BE2C (cell line): ENCODE measurements at regions not wholly inside any gene's neighbourhood (a gene's known extent, or its start where the extent isn't known, plus 50 kb on each side); places are given as distances from the start of the nearest gene placed in this dataset.

Source experiments
- DNase-seq: peaks from one replicate; pipeline ENCODE4 v3.0.0-alpha.2; 2020
- H3K27me3 ChIP-seq: fragments of 250-450 bp; sonication (Bioruptor Pico); 2 replicates; pipeline ENCODE4 v1.5.1; 2020; ENCODE audit warnings: mild to moderate bottlenecking
- H3K36me3 ChIP-seq: fragments of 250-450 bp; sonication (Bioruptor Pico); 2 replicates; pipeline ENCODE4 v1.5.1; 2020; ENCODE audit warnings: mild to moderate bottlenecking
- H3K4me1 ChIP-seq: fragments of 250-450 bp; sonication (Bioruptor Pico); 2 replicates; pipeline ENCODE4 v1.5.1; 2020
- H3K4me3 ChIP-seq: 2 replicates; pipeline ENCODE4 v1.5.1; 2011; ENCODE audit warnings: low read depth, low read length
- H3K9me3 ChIP-seq: fragments of 250-450 bp; sonication (Bioruptor Pico); 2 replicates; pipeline ENCODE4 v1.5.1; 2020
- TF ChIP-seq, protein P1 (sequence below): IDR thresholded peaks from 2 replicates; pipeline ENCODE4 v1.5.1; 2012; ENCODE audit warnings: mild to moderate bottlenecking, low read depth, low read length

- Histone ChIP-seq H3K4me3 (no peak overlapping the region), H3K27me3 (no peaks in the 10 kb centered on the region; the same call in 1 of the 2 replicates), H3K4me1 (no peaks in the 10 kb centered on the region), H3K36me3 (no peaks in the 10 kb centered on the region), H3K9me3 (no peaks in the 10 kb centered on the region)
- TF ChIP-seq, protein P1, sequence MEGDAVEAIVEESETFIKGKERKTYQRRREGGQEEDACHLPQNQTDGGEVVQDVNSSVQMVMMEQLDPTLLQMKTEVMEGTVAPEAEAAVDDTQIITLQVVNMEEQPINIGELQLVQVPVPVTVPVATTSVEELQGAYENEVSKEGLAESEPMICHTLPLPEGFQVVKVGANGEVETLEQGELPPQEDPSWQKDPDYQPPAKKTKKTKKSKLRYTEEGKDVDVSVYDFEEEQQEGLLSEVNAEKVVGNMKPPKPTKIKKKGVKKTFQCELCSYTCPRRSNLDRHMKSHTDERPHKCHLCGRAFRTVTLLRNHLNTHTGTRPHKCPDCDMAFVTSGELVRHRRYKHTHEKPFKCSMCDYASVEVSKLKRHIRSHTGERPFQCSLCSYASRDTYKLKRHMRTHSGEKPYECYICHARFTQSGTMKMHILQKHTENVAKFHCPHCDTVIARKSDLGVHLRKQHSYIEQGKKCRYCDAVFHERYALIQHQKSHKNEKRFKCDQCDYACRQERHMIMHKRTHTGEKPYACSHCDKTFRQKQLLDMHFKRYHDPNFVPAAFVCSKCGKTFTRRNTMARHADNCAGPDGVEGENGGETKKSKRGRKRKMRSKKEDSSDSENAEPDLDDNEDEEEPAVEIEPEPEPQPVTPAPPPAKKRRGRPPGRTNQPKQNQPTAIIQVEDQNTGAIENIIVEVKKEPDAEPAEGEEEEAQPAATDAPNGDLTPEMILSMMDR, result peak; percentile 80
- DNase-seq, result peak; percentile 38
Measured at GRCh38 chr7:55641273-55641691, 69.0 kb upstream of the VOPP1 start.

DNA sequence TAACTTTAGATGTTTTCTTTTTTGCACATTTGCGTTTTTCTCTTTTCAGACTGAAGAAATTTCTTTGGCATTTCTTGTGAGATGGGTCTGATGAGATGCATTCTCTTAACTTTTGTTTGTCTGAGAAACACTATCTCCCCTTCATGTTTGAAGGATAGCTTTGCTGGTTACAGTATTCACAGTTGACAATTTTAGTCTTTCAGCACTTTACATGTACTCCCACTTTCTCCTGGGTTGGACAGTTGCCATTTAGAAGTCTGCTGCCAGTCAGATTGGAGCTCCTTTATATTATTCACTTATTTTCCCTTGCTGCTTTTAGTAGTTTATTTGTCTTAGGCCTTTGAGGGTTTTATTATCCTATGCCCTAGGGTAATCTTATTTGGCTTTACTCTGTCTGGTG, 67.3 kb upstream of the VOPP1 start:
- Histone ChIP-seq H3K4me1 (no peaks in the 10 kb centered on the region), H3K4me3 (no peak overlapping the region), H3K9me3 (no peaks in the 10 kb centered on the region), H3K27me3 (no peaks in the 10 kb centered on the region; the same call in 1 of the 2 replicates), H3K36me3 (no peaks in the 10 kb centered on the region)
- no peak for DNase-seq
- TF ChIP-seq, protein P1, result no peak

DNA sequence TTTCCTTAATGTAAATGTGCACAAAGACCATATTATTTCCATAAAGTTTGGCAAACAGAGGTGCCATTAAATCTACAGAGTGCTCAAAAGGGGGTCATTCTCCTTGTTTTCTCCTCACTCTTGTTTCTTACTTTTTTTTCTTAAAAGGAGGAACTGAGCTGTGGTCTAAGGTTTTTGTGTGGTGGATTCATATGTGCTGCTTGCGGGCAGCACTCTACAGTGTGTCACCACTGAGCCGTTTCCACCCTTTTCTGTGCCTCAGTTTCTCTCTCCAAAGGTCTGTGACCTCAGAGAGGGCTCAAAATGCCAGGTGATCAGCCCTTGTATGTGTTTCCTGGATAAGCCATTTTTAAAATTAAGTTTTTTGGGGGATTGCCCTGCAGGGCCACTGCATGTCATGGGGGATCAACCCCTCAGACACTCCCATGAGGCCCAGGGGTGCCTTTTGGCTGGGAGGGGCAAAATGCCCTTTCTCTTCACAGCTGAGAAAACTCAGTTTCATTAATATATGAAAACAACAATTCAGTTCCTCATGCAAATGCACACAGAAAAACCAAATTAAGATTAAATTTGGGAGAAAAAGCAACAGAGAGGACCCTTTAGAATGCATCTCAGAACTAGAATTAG, 56.9 kb upstream of the VOPP1 start:
- TF ChIP-seq, protein P1, result no peak
- no peaks in the 10 kb centered on the region for H3K36me3 ChIP-seq
- H3K4me1 ChIP-seq, result no peaks in the 10 kb centered on the region
- H3K4me3 ChIP-seq, result no peak overlapping the region
- no peaks in the 10 kb centered on the region for H3K27me3 ChIP-seq
- DNase-seq, result no peak
- no peaks in the 10 kb centered on the region for H3K9me3 ChIP-seq

DNA sequence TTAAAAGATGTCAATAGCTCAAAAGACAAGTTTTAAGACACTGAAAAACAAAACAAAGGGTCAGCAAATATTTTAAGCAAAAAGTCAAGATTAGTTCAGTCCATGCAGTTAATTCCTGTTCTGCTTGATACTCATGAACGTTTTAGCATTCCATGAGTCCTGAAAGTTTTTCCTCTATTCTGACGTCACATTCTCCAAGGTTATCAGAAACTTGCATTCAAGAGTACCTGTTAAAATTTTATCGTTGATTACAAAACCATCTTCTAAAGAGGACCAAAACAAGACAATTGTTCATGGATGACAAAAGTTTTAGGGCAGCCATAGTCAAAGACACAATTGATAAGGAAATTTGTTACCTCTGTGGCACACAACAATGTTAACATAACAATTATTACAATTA, 52.5 kb upstream of the VOPP1 start:
- no peaks in the 10 kb centered on the region for H3K9me3 ChIP-seq
- DNase-seq, result no peak
- no peak overlapping the region for H3K4me3 ChIP-seq
- H3K36me3 ChIP-seq, result no peaks in the 10 kb centered on the region
- TF ChIP-seq, protein P1, result no peak
- no peaks in the 10 kb centered on the region for H3K27me3 ChIP-seq
- H3K4me1 ChIP-seq, result no peaks in the 10 kb centered on the region

- H3K9me3 ChIP-seq, result no peaks in the 10 kb centered on the region
- DNase-seq, result peak; percentile 11
- no peaks in the 10 kb centered on the region for H3K4me1 ChIP-seq
- TF ChIP-seq, protein P1, result no peak
- H3K27me3 ChIP-seq, result no peaks in the 10 kb centered on the region
- H3K36me3 ChIP-seq, result no peaks in the 10 kb centered on the region
- no peak overlapping the region for H3K4me3 ChIP-seq
Measured at GRCh38 chr7:55623617-55624016, 51.3 kb upstream of the VOPP1 start.

GRCh38 chr7:55622241-55622640, 49.9 kb upstream of the VOPP1 start:
- Histone ChIP-seq H3K36me3 (no peaks in the 10 kb centered on the region), H3K27me3 (no peaks in the 10 kb centered on the region), H3K4me1 (no peaks in the 10 kb centered on the region), H3K4me3 (no peak overlapping the region), H3K9me3 (no peaks in the 10 kb centered on the region)
- no peak for DNase-seq
- TF ChIP-seq, protein P1, result no peak
